Endothelial cell of umbilical vein (primary cell): ENCODE measurements at regions not wholly inside any gene's neighbourhood (a gene's known extent, or its start where the extent isn't known, plus 50 kb on each side); places are given as distances from the start of the nearest gene placed in this dataset.

Experiments used
- CTCF ChIP-seq, 2 donors: IDR thresholded peaks; 1 replicate in 1 of 2; 2 replicates in 1 of 2; pipeline ENCODE4 v1.5.1; 2011; ENCODE audit warnings: low read length in 2 of 2, mild to moderate bottlenecking in 2 of 2, moderate library complexity in 2 of 2, control low read depth in 1 of 2, inconsistent platforms in 1 of 2, low read depth in 1 of 2; ENCODE audit not compliant: insufficient read depth in 1 of 2; ENCODE audit errors: extremely low read depth in 1 of 2
- EZH2 ChIP-seq: IDR thresholded peaks from 2 replicates; pipeline ENCODE4 v1.6.1; 2012; ENCODE audit warnings: borderline replicate concordance, low read depth, mild to moderate bottlenecking, moderate library complexity, low read length, inconsistent platforms; ENCODE audit not compliant: severe bottlenecking
- FOS ChIP-seq: IDR thresholded peaks from 2 replicates; pipeline ENCODE4 v1.6.1; 2011; ENCODE audit warnings: mild to moderate bottlenecking, low read length, moderate library complexity, borderline replicate concordance; ENCODE audit not compliant: insufficient read depth
- GATA2 ChIP-seq: IDR thresholded peaks from 2 replicates; pipeline ENCODE4 v1.7.0; 2011; ENCODE audit warnings: low read depth, mild to moderate bottlenecking, moderate library complexity, mixed read lengths, low read length; ENCODE audit not compliant: insufficient read length, insufficient read depth
- JUN ChIP-seq: IDR thresholded peaks from 2 replicates; pipeline ENCODE4 v1.6.1; 2011; ENCODE audit warnings: borderline replicate concordance, low read depth; ENCODE audit not compliant: insufficient read length, insufficient read depth
- MAX ChIP-seq: IDR thresholded peaks from 2 replicates; pipeline ENCODE4 v1.6.1; 2011; ENCODE audit not compliant: insufficient read depth, insufficient read length
- MYC ChIP-seq: IDR thresholded peaks from one replicate; pipeline ENCODE4 v1.6.1; 2011; ENCODE audit warnings: mild to moderate bottlenecking, low read depth, low read length
- POLR2A ChIP-seq: IDR thresholded peaks from 2 replicates; pipeline ENCODE4 v1.6.1; 2012; ENCODE audit warnings: low read depth, mild to moderate bottlenecking, control low read depth, low read length
- POLR2AphosphoS5 ChIP-seq: IDR thresholded peaks from 2 replicates; pipeline ENCODE4 v1.6.1; 2012; ENCODE audit warnings: low read depth, mild to moderate bottlenecking, control low read depth, low read length, moderate library complexity; ENCODE audit not compliant: insufficient read depth

GRCh38 chr1:200302192-200302920 is 107.5 kb downstream of the ZNF281 start:
- TF ChIP-seq POLR2A (no peak), CTCF (IDR thresholded peaks at IDR 0.05; ENCODE audit: extremely low read depth in 1 of 2, insufficient read depth in 1 of 2, low read depth in 1 of 2, low read length in 2 of 2) (no peak), FOS (no peak), EZH2 (no peak), POLR2AphosphoS5 (no peak), MAX (no peak), GATA2 (no peak), MYC (no peak), JUN (no peak)
